Gastroesophageal sphincter (tissue), 4 donors: ENCODE measurements at regions not wholly inside any gene's neighbourhood (a gene's known extent, or its start where the extent isn't known, plus 50 kb on each side); places are given as distances from the start of the nearest gene placed in this dataset.

Source experiments
- ATAC-seq: fragments of 150-250 bp; one replicate; pipeline ENCODE4 v1.9.1; 2016; ENCODE audit warnings: mild to moderate bottlenecking, moderate library complexity
- H3K27ac ChIP-seq, 4 donors: fragments of 200-600 bp; sonication (generic) in 3 of 4; 1 replicate in 3 of 4; 2 replicates in 1 of 4; pipeline ENCODE4 v1.5.1; 2016 to 2019
- H3K27me3 ChIP-seq: fragments of 200-600 bp; sonication (generic); one replicate; pipeline ENCODE4 v1.5.1; 2019
- H3K36me3 ChIP-seq, 2 donors: fragments of 200-600 bp; sonication (generic); one replicate each; pipeline ENCODE4 v1.5.1; 2019; ENCODE audit warnings: control low read depth in 1 of 2
- H3K4me1 ChIP-seq, 3 donors: fragments of 200-600 bp; sonication (generic); 1 replicate in 2 of 3; 2 replicates in 1 of 3; pipeline ENCODE4 v1.5.1; 2016 to 2019; ENCODE audit warnings: control low read depth in 2 of 3
- H3K4me3 ChIP-seq, 2 donors: fragments of 200-600 bp; sonication (generic); one replicate each; pipeline ENCODE4 v1.5.1; 2019; ENCODE audit warnings: mild to moderate bottlenecking in 1 of 2, moderate library complexity in 1 of 2
- H3K9me3 ChIP-seq, 3 donors: fragments of 200-600 bp; sonication (generic); one replicate each; pipeline ENCODE4 v1.5.1; 2017 to 2019; ENCODE audit warnings: control low read depth in 2 of 3
- EP300 ChIP-seq: sonication (generic); formaldehyde crosslinking; IDR thresholded peaks from one replicate; pipeline ENCODE4 v1.6.1; 2017; ENCODE audit warnings: antibody characterized with exemption, mild to moderate bottlenecking
- POLR2A ChIP-seq, 2 donors: fragments of 450-650 bp; IDR thresholded peaks; one replicate each; pipeline ENCODE4 v1.6.1; 2017; ENCODE audit warnings: antibody characterized with exemption in 2 of 2, mild to moderate bottlenecking in 2 of 2, moderate library complexity in 1 of 2
- POLR2AphosphoS5 ChIP-seq: sonication (generic); formaldehyde crosslinking; IDR thresholded peaks from one replicate; pipeline ENCODE4 v1.6.1; 2017; ENCODE audit warnings: antibody characterized with exemption
- WGBS, 2 donors: methylation state at CpG; one replicate each; pipeline ENCODE4 v1.1.5; 2018; ENCODE audit warnings: low coverage in 1 of 2; 5-methylcytosine and 5-hydroxymethylcytosine counted together
- TF ChIP-seq, protein P1 (sequence below), 4 experiments: fragments of 200-600 bp in 2 of 4; fragments of 450-650 bp in 2 of 4; sonication (generic) in 1 of 4; IDR thresholded peaks; one replicate each; pipeline ENCODE4 v1.5.1; 2017 to 2019; ENCODE audit warnings: antibody characterized with exemption in 4 of 4, mild to moderate bottlenecking in 2 of 4, moderate library complexity in 2 of 4

- WGBS, 2 donors = 72 to 75% methylated on average over 1 of the region's 1 CpG
- no peak for ATAC-seq
Observed at GRCh38 chr11:80986421-80987074, 1545.7 kb upstream of the TENM4 start.

GRCh38 chr11:80980227-80980626 is 1539.4 kb upstream of the TENM4 start:
- H3K27ac ChIP-seq = no peak overlapping the region
- H3K4me3 ChIP-seq = no peak overlapping the region
- H3K27me3 ChIP-seq = no peaks in the 10 kb centered on the region
- H3K9me3 ChIP-seq = no peaks in the 10 kb centered on the region
- H3K4me1 ChIP-seq = no peaks in the 10 kb centered on the region
- no peak for ATAC-seq
- no peaks in the 10 kb centered on the region for H3K36me3 ChIP-seq
- TF ChIP-seq POLR2AphosphoS5 = no peak

More at GRCh38 chr11:80986421-80987074, 1545.7 kb upstream of the TENM4 start:
- Histone ChIP-seq H3K4me1 (no peaks in the 10 kb centered on the region), H3K36me3 (no peaks in the 10 kb centered on the region), H3K4me3 (no peak overlapping the region), H3K27me3 (no peaks in the 10 kb centered on the region), H3K9me3 (no peaks in the 10 kb centered on the region), H3K27ac (no peak overlapping the region)
- TF ChIP-seq EP300 (no peak), POLR2AphosphoS5 (no peak), POLR2A (IDR thresholded peaks at IDR 0.05) (no peak)
- TF ChIP-seq, protein P1, sequence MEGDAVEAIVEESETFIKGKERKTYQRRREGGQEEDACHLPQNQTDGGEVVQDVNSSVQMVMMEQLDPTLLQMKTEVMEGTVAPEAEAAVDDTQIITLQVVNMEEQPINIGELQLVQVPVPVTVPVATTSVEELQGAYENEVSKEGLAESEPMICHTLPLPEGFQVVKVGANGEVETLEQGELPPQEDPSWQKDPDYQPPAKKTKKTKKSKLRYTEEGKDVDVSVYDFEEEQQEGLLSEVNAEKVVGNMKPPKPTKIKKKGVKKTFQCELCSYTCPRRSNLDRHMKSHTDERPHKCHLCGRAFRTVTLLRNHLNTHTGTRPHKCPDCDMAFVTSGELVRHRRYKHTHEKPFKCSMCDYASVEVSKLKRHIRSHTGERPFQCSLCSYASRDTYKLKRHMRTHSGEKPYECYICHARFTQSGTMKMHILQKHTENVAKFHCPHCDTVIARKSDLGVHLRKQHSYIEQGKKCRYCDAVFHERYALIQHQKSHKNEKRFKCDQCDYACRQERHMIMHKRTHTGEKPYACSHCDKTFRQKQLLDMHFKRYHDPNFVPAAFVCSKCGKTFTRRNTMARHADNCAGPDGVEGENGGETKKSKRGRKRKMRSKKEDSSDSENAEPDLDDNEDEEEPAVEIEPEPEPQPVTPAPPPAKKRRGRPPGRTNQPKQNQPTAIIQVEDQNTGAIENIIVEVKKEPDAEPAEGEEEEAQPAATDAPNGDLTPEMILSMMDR (IDR thresholded peaks at IDR 0.05) = no peak

GRCh38 chr11:80973786-80974185 is 1533.0 kb upstream of the TENM4 start:
- TF ChIP-seq POLR2A (IDR thresholded peaks at IDR 0.05) (no peak), POLR2AphosphoS5 (no peak), EP300 (no peak)
- TF ChIP-seq, protein P1 (IDR thresholded peaks at IDR 0.05) = no peak
- H3K27ac ChIP-seq = no peak overlapping the region
- H3K9me3 ChIP-seq = no peaks in the 10 kb centered on the region
- H3K4me3 ChIP-seq = no peak overlapping the region
- no peak for ATAC-seq
- no peaks in the 10 kb centered on the region for H3K36me3 ChIP-seq
- H3K4me1 ChIP-seq = no peaks in the 10 kb centered on the region
- H3K27me3 ChIP-seq = no peaks in the 10 kb centered on the region
- WGBS, 2 donors = 90 to 91% methylated on average over 1 to 2 of the region's 2 CpGs

- no peak for ATAC-seq
- no peaks in the 10 kb centered on the region for H3K27me3 ChIP-seq
- no peaks in the 10 kb centered on the region for H3K4me1 ChIP-seq
- no peaks in the 10 kb centered on the region for H3K9me3 ChIP-seq
- no peaks in the 10 kb centered on the region for H3K36me3 ChIP-seq
- H3K4me3 ChIP-seq = no peak overlapping the region
- no peak overlapping the region for H3K27ac ChIP-seq
- TF ChIP-seq, protein P1 (IDR thresholded peaks at IDR 0.05) = no peak
- TF ChIP-seq POLR2AphosphoS5 (no peak), POLR2A (IDR thresholded peaks at IDR 0.05) (no peak), EP300 (no peak)
Observed at GRCh38 chr11:80970037-80970436, 1529.2 kb upstream of the TENM4 start.

- WGBS, 2 donors = 87 to 92% methylated on average over 5 of the region's 5 CpGs
Observed at GRCh38 chr11:80967649-80968048, 1526.8 kb upstream of the TENM4 start.

More at GRCh38 chr11:80967649-80968048, 1526.8 kb upstream of the TENM4 start:
- no peaks in the 10 kb centered on the region for H3K27me3 ChIP-seq
- no peak overlapping the region for H3K4me3 ChIP-seq
- no peak overlapping the region for H3K27ac ChIP-seq
- TF ChIP-seq POLR2AphosphoS5 = no peak
- TF ChIP-seq POLR2A (IDR thresholded peaks at IDR 0.05) = no peak
- TF ChIP-seq, protein P1 (IDR thresholded peaks at IDR 0.05) = no peak
- no peak for TF ChIP-seq EP300
- no peaks in the 10 kb centered on the region for H3K36me3 ChIP-seq
- H3K4me1 ChIP-seq = no peaks in the 10 kb centered on the region
- no peaks in the 10 kb centered on the region for H3K9me3 ChIP-seq
- ATAC-seq = no peak
